BLaER1 treated with 17β-estradiol and CSF1 and Interleukin-3, amounts not matched to agents 10 nM and 100 nM (cell line): ENCODE measurements at regions not wholly inside any gene's neighbourhood (a gene's known extent, or its start where the extent isn't known, plus 50 kb on each side); places are given as distances from the start of the nearest gene placed in this dataset.

ENCODE experiments used
- H3K27ac ChIP-seq, 11 experiments: shearing (Covaris generic); formaldehyde crosslinking; 2 replicates each; pipeline ENCODE4 v1.8.1; 2022
- H3K27me3 ChIP-seq, 11 experiments: shearing (Covaris generic); formaldehyde crosslinking; 2 replicates each; pipeline ENCODE4 v1.8.1; 2022
- H3K36me3 ChIP-seq, 11 experiments: shearing (Covaris generic); formaldehyde crosslinking; 2 replicates each; pipeline ENCODE4 v1.8.1; 2022
- H3K4me1 ChIP-seq, 10 experiments: shearing (Covaris generic); formaldehyde crosslinking; 2 replicates each; pipeline ENCODE4 v1.8.1; 2022
- H3K4me2 ChIP-seq, 11 experiments: shearing (Covaris generic); formaldehyde crosslinking; 2 replicates each; pipeline ENCODE4 v1.8.1; 2022
- H3K4me3 ChIP-seq, 10 experiments: shearing (Covaris generic); formaldehyde crosslinking; 2 replicates each; pipeline ENCODE4 v1.8.1; 2022
- H3K9ac ChIP-seq, 11 experiments: shearing (Covaris generic); formaldehyde crosslinking; 2 replicates each; pipeline ENCODE4 v1.8.1; 2022
- H3K9me3 ChIP-seq, 11 experiments: shearing (Covaris generic); formaldehyde crosslinking; replicated peaks in 1 of 11; 2 replicates each; pipeline ENCODE4 v1.8.1; 2022
- H4K20me1 ChIP-seq, 11 experiments: shearing (Covaris generic); formaldehyde crosslinking; 2 replicates each; pipeline ENCODE4 v1.8.1; 2022
- Cebpa-rat ChIP-seq, 11 experiments: shearing (Covaris generic); IDR thresholded peaks; 2 replicates each; pipeline ENCODE4 v1.8.1; 2022

- H3K4me3 ChIP-seq, result no peak overlapping the region
- H3K9me3 ChIP-seq, result no peaks in the 10 kb centered on the region
- no peaks in the 10 kb centered on the region for H3K27me3 ChIP-seq
- no peaks in the 10 kb centered on the region for H3K36me3 ChIP-seq
- peak overlapping the region; percentile 91 to 99 (median 96) for H3K4me2 ChIP-seq
- peak overlapping the region in 7 of 11 experiments; percentile 16 to 89 (median 84); a peak in 11 of 22 replicates for H3K9ac ChIP-seq
- H4K20me1 ChIP-seq, result no peaks in the 10 kb centered on the region
- TF ChIP-seq Cebpa-rat (IDR thresholded peaks at IDR 0.05), result no peak
- peaks cover 52 to 67% (median 64%) of the 10 kb centered on the region in 10 experiments for H3K4me1 ChIP-seq
- peak overlapping the region in 9 of 11 experiments; percentile 87 to 97 (median 92); a peak in 17 of 22 replicates for H3K27ac ChIP-seq
Measured at GRCh38 chr15:31433091-31433490, 106.5 kb downstream of the KLF13 start.

DNA sequence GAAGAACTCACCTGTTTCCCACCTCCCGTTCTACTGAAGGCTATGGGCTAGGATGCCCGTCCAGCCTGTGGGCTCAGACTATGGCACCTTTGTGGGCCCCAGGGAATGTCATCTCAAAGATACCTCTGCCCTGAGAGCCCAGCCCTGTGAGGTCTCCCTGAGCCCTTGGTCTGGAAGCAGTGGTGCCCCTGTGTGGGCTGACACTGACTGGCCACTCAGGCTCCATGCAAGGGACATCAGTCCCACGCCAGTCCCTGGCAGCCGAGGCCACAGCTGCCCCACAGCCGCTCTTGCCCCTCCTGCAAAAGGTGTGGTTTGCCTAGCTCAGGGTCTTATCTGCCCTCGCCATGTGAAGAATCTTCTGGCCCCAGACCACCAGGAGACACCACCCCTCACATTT is 106.9 kb downstream of the KLF13 start:
- Histone ChIP-seq H3K27me3 (no peaks in the 10 kb centered on the region), H3K9me3 (no peaks in the 10 kb centered on the region), H4K20me1 (no peaks in the 10 kb centered on the region), H3K36me3 (no peaks in the 10 kb centered on the region), H3K4me1 (peaks cover 57 to 72% (median 69%) of the 10 kb centered on the region in 10 experiments), H3K4me3 (no peak overlapping the region; a peak in 2 of 20 replicates), H3K27ac (peak overlapping the region in 10 of 11 experiments; percentile 78 to 97 (median 92); a peak in 19 of 22 replicates), H3K9ac (peak overlapping the region in 7 of 11 experiments; percentile 16 to 89 (median 84); a peak in 11 of 22 replicates), H3K4me2 (peak overlapping the region; percentile 91 to 99 (median 96))
- TF ChIP-seq Cebpa-rat (IDR thresholded peaks at IDR 0.05), result no peak

DNA sequence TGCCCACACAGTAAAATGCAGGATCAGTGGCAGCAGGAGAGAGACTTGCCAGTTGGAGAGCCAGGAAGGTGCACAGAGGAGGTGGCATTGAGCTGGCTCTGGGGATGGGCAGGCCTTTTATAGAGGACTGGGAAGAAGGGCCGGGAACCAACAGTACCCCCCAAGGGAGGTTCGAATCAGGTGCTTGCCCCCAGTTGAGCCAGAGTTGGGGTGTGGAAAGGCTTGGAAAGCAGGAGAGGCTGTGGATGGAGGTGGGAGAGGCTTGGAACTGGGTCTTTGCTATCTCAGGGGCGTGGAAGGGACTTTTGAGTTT is 107.6 kb downstream of the KLF13 start:
- Histone ChIP-seq H3K4me2 (peak overlapping the region; percentile 91 to 99 (median 96)), H4K20me1 (no peaks in the 10 kb centered on the region), H3K27me3 (no peaks in the 10 kb centered on the region), H3K9me3 (no peaks in the 10 kb centered on the region), H3K27ac (peak overlapping the region; percentile 59 to 97 (median 92); a peak in 21 of 22 replicates), H3K4me3 (peak overlapping the region; percentile 34 to 65 (median 53); a peak in 18 of 20 replicates), H3K4me1 (peaks cover 58 to 78% (median 75%) of the 10 kb centered on the region in 10 experiments), H3K9ac (peak overlapping the region; percentile 63 to 89 (median 83); a peak in 21 of 22 replicates), H3K36me3 (no peaks in the 10 kb centered on the region)
- TF ChIP-seq Cebpa-rat (IDR thresholded peaks at IDR 0.05), result no peak

- Histone ChIP-seq H3K9ac (peak overlapping the region; percentile 63 to 89 (median 83)), H3K36me3 (no peaks in the 10 kb centered on the region), H4K20me1 (no peaks in the 10 kb centered on the region), H3K9me3 (no peaks in the 10 kb centered on the region), H3K4me3 (peak overlapping the region; percentile 34 to 65 (median 53); a peak in 19 of 20 replicates), H3K4me2 (peak overlapping the region; percentile 91 to 99 (median 96)), H3K27me3 (no peaks in the 10 kb centered on the region), H3K4me1 (peaks cover 58 to 83% (median 79%) of the 10 kb centered on the region in 10 experiments), H3K27ac (peak overlapping the region; percentile 59 to 97 (median 92); a peak in 21 of 22 replicates)
- TF ChIP-seq Cebpa-rat (IDR thresholded peaks at IDR 0.05), result no peak
Measured at GRCh38 chr15:31434588-31435260, 108.1 kb downstream of the KLF13 start.

GRCh38 chr15:31435261-31435911 is 108.8 kb downstream of the KLF13 start:
- Histone ChIP-seq H3K4me2 (peak overlapping the region; percentile 91 to 99 (median 96)), H3K27ac (peak overlapping the region; percentile 59 to 97 (median 92); a peak in 21 of 22 replicates), H3K9me3 (no peaks in the 10 kb centered on the region), H4K20me1 (no peaks in the 10 kb centered on the region), H3K4me3 (peak overlapping the region; percentile 34 to 65 (median 53); a peak in 19 of 20 replicates), H3K36me3 (no peaks in the 10 kb centered on the region), H3K27me3 (no peaks in the 10 kb centered on the region), H3K4me1 (peaks cover 59 to 88% (median 82%) of the 10 kb centered on the region in 10 experiments), H3K9ac (peak overlapping the region; percentile 63 to 89 (median 83))
- peak in 9 of 11 experiments; percentile 52 to 99 (median 73); a peak in 14 of 22 replicates for TF ChIP-seq Cebpa-rat (IDR thresholded peaks at IDR 0.05)

GRCh38 chr15:31435912-31436628 is 109.4 kb downstream of the KLF13 start:
- no peak for TF ChIP-seq Cebpa-rat (IDR thresholded peaks at IDR 0.05)
- peak overlapping the region in 9 of 10 experiments; percentile 28 to 65 (median 53); a peak in 13 of 20 replicates for H3K4me3 ChIP-seq
- H3K27me3 ChIP-seq, result peaks cover 0 to 2% (median 0%) of the 10 kb centered on the region in 11 experiments; a peak in 3 of 22 replicates
- no peaks in the 10 kb centered on the region for H3K9me3 ChIP-seq
- H4K20me1 ChIP-seq, result no peaks in the 10 kb centered on the region
- H3K36me3 ChIP-seq, result no peaks in the 10 kb centered on the region
- peak overlapping the region; percentile 91 to 99 (median 96) for H3K4me2 ChIP-seq
- peak overlapping the region in 10 of 11 experiments; percentile 73 to 89 (median 84); a peak in 18 of 22 replicates for H3K9ac ChIP-seq
- H3K27ac ChIP-seq, result peak overlapping the region in 10 of 11 experiments; percentile 78 to 97 (median 92); a peak in 20 of 22 replicates
- H3K4me1 ChIP-seq, result peaks cover 65 to 93% (median 88%) of the 10 kb centered on the region in 10 experiments

- H3K27ac ChIP-seq, result peak overlapping the region in 6 of 11 experiments; percentile 7 to 97 (median 94); a peak in 11 of 22 replicates
- H4K20me1 ChIP-seq, result no peaks in the 10 kb centered on the region
- peak overlapping the region; percentile 62 to 98 (median 95) for H3K4me2 ChIP-seq
- H3K9ac ChIP-seq, result peak overlapping the region in 4 of 11 experiments; percentile 83 to 89 (median 88); a peak in 9 of 22 replicates
- peaks cover 67 to 94% (median 88%) of the 10 kb centered on the region in 10 experiments for H3K4me1 ChIP-seq
- no peaks in the 10 kb centered on the region for H3K9me3 ChIP-seq
- TF ChIP-seq Cebpa-rat (IDR thresholded peaks at IDR 0.05), result peak in 2 of 11 experiments; percentile 17 to 35; a peak in 1 of 22 replicates
- peaks cover 0 to 4% (median 0%) of the 10 kb centered on the region in 11 experiments; a peak in 3 of 22 replicates for H3K27me3 ChIP-seq
- no peaks in the 10 kb centered on the region for H3K36me3 ChIP-seq
- H3K4me3 ChIP-seq, result no peak overlapping the region; a peak in 1 of 20 replicates
Measured at GRCh38 chr15:31437686-31438085, 111.1 kb downstream of the KLF13 start.

DNA sequence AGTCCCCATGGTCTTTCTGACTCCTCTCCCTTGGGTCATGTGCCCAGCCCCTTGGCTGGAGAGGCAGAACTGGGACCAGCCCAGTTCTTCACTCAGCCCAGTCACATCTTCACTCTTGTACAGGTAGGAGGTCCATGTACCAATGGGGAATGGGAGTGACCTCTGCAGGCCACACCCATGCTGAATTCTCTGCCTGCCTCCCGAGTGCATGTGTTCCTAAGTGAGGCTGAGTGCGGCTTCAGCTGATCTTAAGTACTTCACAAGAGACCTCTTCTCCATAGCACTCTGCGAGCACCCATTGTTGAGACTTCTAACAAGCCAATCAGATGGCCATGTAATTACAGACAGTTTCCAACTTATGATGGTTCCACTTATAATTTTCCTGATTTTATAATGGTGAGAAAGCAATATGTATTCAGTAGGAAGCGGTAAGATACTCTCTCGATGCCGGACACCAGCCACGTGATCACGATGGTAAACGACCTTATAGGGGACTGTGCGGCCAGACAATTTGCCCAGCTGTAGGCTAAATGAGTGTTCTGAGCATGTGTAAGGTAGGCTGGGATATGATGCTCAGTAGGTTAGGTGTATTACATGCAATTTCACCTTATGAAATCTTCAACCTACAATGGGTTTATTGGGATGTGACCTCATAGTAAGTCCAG is 112.1 kb downstream of the KLF13 start:
- Histone ChIP-seq H3K4me3 (no peak overlapping the region), H3K36me3 (no peaks in the 10 kb centered on the region), H3K9ac (peak overlapping the region in 4 of 11 experiments; percentile 2 to 89 (median 88); a peak in 6 of 22 replicates), H3K27ac (peak overlapping the region in 5 of 11 experiments; percentile 13 to 97 (median 96); a peak in 10 of 22 replicates), H3K4me1 (peaks cover 62 to 93% (median 87%) of the 10 kb centered on the region in 10 experiments), H3K4me2 (peak overlapping the region; percentile 62 to 98 (median 95); a peak in 21 of 22 replicates), H3K27me3 (peaks cover 0 to 4% (median 0%) of the 10 kb centered on the region in 11 experiments; a peak in 3 of 22 replicates), H4K20me1 (no peaks in the 10 kb centered on the region), H3K9me3 (no peaks in the 10 kb centered on the region)
- TF ChIP-seq Cebpa-rat (IDR thresholded peaks at IDR 0.05), result no peak
